Ovary (tissue), 3 donors: ENCODE measurements at regions not wholly inside any gene's neighbourhood (a gene's known extent, or its start where the extent isn't known, plus 50 kb on each side); places are given as distances from the start of the nearest gene placed in this dataset.

Source experiments
- CTCF ChIP-seq, 3 donors: fragments of 450-650 bp in 2 of 3; fragments of 200-600 bp in 1 of 3; IDR thresholded peaks; one replicate each; pipeline versions ENCODE4 v1.5.1 to v1.8.0; 2016 to 2022; ENCODE audit warnings: antibody characterized with exemption in 3 of 3, mild to moderate bottlenecking in 1 of 3
- EP300 ChIP-seq: sonication (generic); formaldehyde crosslinking; IDR thresholded peaks from one replicate; pipeline ENCODE4 v1.6.1; 2017; ENCODE audit warnings: antibody characterized with exemption
- POLR2A ChIP-seq: fragments of 450-650 bp; IDR thresholded peaks from one replicate; pipeline ENCODE4 v1.6.1; 2017; ENCODE audit warnings: antibody characterized with exemption, mild to moderate bottlenecking, moderate library complexity
- donor health status: DM: no; HTN: no; CAD: no.

GRCh38 chr21:43306391-43306790, 120.5 kb downstream of the SIK1 start:
- TF ChIP-seq POLR2A (no peak), CTCF (IDR thresholded peaks at IDR 0.05) (no peak), EP300 (no peak)
